HG02759 (cell line): ENCODE measurements at regions not wholly inside any gene's neighbourhood (a gene's known extent, or its start where the extent isn't known, plus 50 kb on each side); places are given as distances from the start of the nearest gene placed in this dataset.
"Not testable (repeated sequence)": the region's sequence is repeated elsewhere in the genome, so short reads cannot be mapped to it uniquely, and the experiment has no call there.

Source experiments
- ATAC-seq: cut with Tn5 transposase; IDR thresholded peaks from one replicate; pipeline ENCODE4 v1.9.1; 2021; ENCODE audit warnings: mild to moderate bottlenecking, moderate library complexity; ENCODE audit not compliant: unreplicated experiment

DNA sequence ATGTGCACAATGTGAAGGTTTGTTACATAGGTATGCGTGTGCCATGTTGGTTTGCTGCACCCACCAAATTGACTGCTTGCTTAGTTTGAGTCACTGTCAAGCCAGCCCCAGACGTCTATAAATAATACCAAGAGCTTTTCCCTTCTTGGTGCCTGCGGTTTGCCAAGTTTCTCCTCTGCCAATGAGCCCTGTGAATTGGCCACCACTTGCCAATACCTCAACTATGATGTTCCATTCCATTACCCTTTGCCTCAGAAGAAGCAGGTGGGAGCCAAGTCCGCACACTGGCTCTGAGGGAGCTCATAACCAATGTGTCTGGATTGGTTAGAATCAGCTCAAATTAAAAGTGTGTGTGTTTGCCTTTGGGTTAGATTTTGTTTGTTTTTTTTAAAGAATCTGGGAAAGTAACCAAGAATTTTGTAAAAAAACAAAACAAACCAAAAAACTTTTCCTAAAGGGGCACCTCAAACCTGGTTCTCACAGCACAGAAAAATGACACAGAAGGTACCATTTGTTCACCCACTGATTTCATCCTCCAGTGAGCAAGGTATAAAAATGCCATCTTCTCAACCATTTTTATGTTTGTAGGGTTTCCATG, 209.3 kb upstream of the PRNP start:
- ATAC-seq = no peak

DNA sequence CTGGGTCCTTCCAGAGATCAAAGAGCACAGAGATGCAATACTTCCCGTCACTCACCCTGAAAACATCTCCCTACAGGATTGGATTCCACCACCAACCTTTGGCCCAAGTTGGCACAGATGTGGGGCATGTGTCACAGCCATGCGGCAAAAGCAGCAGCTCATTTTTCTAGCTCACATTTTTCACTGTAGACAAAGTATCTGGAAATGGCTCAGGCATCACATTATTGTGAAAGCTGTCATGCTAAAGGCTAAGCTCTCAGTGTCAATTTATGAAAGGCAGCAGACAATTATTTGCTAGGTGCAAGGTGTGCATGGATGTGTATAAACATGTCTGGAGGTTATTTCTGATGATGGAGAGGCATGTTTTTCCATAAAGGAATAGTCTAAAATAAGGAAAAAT, 213.3 kb upstream of the PRNP start:
- no peak for ATAC-seq

DNA sequence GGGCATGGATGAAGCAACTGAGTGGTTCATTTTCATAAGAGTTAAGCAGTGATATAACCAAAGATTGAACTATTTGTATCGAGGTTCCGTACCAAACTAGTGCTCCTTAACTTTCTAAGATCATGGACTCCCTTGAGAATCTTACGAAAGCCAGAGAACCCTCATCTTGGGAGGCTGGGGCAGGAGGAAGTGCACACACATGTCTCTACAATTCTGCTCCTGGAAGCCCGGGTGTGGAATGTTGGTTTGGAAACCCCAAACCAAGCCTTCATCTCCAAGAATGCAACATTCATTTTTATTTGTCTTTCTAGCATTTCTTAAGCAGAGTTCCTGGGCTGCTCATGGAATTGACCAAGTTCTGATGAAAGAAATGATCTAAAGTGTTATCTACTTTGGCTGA, 215.0 kb upstream of the PRNP start:
- ATAC-seq = no peak

DNA sequence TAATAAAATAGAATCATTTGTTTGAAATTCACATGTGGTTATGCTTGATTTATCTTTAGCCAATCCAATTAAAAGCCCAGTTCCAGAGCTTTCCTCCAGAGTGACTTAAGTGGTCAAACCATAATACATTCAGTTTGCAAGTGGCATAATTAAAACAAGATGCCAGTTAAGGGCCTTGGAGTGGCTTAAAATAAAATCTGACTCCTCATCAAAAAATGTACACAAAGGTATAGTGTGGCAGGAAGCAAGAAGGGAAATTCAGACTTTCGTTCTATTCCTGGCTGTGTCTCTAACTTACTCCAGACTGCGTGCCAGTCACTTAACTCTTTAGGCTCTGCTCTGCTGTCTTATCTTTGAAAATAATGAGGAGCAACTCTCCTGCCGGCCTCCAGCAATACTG, 215.9 kb upstream of the PRNP start:
- no peak for ATAC-seq

DNA sequence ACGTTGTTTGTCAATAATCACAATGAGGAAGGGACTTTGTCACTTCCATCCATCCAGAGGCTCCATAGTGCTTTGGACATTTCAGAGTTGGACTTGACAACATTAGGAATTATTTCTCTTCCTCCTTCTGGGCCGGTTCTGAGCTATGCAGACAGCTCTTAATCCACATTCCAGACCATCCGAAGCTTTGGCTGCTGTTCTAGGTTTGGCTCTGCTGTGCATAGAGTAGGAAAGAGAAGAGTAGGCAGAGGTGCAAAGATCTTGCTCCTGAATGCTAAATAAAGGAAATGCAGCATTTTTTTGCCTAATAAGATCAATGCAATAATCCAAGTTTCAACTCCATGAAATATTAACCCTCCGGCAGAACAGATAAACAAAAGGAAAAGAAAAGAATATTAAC, 216.3 kb upstream of the PRNP start:
- ATAC-seq = no peak

DNA sequence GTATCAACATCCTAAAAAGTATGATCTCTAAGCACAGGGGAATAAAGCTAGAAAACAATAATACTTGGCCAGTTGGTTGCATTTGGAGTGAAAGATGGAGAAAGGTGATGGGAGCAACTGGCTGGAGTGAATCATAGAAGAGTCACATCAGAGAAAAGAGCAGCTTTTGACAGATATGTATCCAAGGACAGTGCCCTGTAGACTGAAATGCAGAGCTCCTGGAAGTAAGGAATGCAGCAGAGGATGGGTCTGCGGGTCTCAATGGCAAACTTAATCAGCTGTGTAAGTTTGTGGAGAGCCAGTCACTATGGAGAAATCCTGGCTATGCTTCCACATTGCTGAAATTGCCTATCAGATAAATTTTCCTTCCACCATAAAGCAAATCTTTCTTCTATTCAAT, 218.1 kb upstream of the PRNP start:
- ATAC-seq = no peak

DNA sequence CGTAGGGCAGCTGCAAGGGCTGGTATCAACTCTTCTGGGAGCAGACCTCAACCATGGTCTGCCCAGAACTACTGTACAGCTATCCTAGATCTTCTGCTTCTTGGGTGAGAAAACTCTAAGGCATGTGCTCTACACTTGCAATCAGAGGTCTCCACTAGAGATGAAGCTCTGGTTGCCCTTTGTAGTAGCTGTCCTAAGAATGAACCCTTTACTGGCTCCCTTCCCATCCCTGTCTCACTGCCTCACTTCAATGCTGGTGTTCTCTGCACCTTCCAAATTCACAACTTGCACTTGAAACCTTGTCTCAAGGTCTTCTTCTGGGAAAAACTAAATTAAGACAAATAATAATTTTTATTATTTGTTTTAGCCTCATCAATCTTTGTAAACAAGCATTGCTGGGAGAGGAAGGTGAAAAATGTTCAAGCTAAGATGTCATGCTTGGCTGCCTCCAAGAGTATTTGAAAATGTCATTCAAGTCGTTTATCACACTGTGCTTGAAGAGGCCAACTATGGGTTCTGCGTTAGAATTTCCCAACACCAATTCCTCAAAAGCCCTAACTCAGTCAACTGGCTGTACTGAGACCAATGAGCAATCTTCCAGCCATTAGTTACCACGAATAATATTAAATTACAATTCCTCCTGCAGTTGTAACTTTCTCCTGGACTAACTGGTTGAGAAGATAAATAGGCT, 216.9 kb upstream of the ADRA1D start:
- no peak for ATAC-seq

DNA sequence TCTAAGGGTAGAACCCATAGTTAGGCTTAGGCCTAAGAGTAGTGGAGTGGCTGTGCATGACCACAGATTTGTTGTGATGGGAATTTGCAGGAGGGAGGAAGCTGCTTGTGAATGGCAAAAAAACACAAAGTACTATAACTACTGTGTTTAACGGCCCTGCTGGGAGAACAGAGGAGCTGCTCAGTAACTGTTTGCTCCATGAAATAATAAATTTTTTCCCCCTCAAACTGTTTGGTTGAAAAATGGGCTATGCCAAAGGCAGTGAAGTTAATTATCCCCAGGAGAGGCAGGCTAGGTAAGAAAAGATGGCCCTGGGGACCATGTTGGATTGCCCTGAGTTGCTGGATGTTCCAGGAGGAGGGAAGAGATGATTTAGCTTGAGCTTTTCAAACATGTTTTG, 216.1 kb upstream of the ADRA1D start:
- ATAC-seq = no peak

DNA sequence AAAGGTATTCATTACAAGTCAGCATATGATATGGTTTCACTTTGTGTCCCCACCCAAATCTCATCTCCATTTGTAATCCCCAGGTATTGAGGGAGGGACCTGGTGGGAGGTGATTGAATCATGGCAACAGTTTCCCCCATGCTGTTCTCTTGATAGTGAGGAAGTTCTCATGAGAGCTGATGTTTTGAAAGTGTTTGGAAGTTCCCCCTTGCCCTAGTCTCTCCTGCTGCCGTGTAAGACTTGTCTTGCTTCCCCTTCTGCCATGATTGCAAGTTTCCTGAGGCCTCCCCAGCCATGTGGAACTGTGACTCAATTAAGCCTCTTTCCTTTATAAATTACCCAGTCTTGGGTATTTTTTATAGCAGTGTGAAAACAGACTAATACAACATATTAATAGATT, 213.7 kb upstream of the ADRA1D start:
- not testable (repeated sequence) for ATAC-seq

DNA sequence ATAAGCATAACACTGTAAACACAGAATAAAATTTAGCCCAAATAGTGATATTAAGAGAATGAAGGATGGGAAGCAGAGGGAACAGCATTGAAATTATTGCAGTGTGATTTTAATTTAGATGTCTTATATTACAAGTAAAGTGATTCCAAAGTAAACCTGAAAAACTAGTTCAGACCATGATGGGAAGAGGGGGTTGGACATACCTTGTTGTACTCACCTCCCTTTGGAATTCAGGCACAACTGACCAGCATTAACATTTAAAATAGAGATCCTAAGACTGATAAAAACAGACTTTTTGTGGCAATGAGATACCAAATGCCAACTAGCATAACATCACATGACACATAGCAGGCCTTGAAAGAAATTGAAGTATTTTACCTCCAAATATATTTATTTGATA, 210.0 kb upstream of the ADRA1D start:
- no peak for ATAC-seq

DNA sequence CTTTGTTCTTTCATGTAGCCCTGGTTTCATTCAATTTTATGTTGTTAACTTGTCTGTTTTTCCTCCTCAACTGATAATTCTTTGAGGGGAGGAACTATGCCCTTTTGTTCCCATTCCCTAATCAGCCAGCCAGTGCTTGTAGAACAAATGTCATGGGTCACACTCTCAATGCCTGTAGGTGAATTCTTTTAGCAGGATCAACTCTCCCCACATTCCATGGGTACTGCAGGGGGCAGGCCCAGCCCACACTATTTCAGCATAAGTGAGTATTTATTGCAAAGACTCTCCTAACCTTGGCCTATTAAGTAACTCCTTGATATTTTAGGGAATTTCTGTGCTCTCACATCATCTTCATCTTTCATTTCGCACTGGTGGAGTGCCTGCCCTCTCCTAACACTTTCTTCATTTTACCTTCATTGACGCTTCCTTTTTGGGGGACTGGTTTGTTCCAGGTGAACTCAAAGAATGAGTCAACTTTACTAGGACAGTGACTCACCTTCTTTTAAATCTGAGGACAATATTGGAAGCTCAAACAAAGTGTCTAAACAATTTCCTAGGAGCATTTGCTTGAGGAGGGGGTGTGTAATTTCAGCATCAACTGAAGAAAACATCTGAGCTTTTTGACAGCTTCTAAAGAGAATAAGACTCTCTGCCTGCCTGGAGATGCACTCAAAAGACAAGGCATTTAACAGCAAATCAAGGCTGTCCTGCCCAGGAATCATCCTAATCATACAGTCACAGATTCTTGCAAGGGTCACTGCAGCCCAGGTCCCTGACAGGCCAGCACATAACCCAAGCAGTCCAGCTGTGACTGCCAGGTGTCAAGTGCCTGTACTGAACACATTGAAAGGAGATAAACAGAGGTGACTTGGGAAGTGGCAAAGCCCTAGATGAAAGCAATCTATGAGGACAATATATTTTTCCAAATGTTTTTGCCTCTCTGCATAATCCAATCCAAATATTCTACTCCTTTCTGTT, 208.8 kb upstream of the ADRA1D start:
- ATAC-seq = no peak

DNA sequence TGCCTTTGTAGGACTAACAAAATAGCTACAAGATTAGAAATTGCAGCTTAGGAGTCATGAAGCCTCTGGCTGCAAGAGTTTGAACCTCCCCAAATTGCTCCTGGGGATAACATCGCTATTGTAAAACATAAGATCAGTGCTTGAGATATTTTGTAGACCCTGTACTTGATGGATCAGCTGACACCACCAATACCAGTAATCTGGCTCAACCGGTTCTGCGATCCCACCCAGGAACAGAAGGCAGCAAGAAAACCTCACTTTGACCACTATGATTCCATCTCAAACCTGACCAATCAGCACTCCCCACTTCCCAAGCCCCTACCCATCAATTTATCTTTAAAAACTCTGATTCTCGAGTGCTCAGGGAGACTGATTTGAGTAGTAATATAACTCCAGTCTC, 206.9 kb upstream of the ADRA1D start:
- no peak for ATAC-seq

DNA sequence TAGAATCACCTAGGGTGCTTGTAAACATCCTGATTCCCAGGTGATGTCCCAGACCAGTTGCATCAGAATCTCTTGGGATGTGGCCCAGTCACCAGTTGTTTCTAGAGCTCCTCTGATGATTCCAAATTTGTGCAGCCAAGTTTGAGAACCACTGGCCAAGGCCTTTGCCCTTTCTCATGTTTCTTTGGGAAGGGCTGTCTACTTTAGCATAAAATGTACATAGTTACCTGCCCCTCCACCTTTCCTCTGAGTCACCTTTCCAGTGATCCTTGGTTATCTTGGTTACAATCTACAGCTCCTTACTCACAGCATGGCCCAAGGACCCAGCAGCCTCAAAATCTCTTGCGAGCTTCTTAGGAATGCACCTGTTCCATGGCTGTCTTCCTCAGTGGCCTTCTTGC, 206.2 kb upstream of the ADRA1D start:
- no peak for ATAC-seq

DNA sequence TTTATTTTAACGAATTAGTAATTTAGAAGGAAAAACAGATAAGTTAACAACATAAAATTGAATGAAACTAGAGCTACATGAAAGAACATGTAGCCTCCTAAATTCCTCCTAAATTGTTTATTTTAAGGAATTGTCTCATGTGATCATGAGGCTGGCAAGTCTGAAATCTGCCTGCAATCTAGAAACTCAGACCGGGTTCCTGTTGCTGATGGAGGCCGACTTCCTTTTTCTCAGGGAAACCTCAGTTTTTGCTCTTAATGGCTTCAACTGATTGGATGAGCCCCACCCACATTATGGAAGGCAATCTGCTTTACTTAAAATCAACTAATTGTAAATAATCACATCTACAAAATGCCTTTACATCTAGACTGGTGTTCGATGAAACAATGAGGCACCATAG, 205.0 kb upstream of the ADRA1D start:
- no peak for ATAC-seq

DNA sequence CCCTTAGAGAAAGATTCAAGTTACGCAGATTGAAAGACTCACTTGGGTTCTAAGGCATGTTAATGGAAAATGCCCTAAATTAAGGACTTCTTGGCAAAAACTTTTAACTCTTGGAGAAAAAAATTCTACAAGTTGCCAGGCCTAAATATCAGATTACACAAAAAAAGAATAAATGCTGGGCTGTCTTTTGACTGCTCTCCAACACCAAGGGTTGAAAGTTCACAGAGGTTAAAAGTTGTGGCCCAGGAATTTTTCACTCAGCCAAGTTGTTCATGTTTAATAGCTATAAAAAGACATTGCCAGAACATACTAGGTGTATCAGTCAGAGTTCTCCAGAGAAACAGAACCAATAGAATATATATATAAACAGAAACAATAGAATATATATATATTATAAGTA, 204.3 kb upstream of the ADRA1D start:
- no peak for ATAC-seq

DNA sequence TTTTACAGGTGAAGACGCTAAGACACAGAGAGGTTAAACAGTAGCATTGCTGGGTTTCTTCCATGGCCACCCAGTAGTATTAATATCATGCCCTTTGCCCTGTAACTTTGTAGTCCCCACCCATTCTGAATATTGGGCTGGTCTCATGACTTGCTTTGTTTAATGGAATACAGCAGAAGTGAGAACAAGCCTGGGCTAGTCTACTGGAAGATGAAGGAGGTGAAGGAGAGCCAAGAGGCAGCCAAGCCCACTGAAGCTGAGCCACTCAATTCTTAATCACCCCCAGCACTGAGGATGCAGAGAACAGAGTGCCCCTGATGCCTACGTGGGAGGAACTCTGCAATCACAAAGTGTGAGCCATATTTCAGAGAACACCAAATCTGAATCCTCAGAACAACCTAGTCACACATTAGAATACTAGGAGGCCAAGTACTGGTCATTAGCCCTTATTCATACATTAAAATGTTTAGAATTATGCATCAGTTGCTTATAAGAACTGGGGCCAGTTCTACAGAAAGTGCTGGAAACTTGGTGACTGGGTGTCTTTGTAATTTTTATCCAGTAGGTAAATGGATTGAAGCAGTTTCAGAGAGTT, 202.5 kb upstream of the ADRA1D start:
- ATAC-seq = no peak

DNA sequence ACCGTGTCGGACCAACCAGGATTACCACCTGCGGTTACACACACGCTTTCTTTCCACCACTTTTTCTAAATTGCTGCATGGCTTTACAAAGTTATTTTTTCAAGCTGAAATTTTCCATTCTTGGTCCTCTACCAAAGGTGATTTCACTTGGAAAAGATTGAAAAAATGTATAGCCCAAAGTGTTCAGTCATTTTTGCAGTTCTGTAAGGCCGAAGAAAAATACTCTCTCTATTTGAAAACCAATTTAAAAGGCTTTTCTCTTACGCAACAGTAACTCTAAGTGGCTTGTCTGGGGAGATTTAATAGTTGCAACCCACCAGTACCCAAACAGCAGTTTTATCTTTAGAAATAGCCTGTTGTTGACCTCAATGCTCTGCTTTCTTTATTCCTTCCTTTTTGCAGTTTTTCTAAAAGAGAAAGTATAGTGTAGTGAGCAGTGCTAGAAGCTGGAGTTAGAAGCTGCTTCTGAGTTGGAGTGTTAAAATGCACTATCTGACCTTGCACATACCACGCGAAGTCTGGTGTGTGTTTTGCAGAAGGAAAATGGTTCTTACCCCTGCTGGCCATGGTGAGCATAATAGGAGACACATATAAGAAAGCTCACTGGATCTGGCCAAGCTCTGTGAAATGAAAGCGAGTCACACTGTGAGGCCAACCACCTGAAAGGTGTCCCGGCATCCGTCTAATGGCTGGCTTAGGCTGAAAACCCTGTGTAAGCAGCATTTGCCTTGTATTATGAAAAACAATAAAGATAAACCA, 201.0 kb upstream of the ADRA1D start:
- ATAC-seq = no peak

DNA sequence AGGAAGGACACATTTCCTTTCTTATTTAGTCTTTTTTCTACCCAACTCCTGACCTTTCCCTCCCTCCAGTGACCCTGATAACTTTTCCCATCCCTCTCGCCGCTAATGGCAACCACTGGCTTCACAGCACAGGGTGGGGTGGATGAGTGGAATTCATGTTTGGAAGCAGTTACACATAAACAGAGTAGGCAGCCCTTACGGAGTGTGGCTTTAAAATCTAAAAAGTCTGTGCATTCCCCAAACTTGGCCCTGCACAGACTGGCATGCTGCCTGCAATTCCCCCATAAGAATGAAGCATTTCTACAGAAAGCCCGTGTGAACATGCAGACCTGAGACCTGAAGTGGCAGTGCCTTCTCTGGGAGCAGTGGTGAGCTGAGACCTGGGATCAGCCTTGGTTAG, 196.7 kb upstream of the ADRA1D start:
- no peak for ATAC-seq

DNA sequence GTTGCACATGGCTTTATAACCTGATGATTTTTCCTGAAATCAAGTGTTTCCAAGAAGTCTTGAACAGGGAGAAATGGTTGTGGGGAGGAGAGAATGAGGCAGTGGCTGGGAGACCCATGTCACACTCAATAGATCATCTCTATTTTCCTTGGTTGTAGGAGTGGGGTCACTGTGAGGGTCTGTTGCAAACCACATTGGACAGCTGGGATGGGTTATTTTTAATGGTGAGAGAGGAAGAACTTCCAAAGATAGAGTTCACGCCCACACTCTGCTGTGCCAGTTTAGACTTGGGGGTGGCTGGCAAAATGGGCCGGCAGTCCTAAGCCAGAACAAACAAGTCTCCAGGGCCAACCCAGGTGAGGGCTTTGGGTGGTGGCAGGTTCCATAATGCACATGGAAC, 196.2 kb upstream of the ADRA1D start:
- ATAC-seq = no peak

DNA sequence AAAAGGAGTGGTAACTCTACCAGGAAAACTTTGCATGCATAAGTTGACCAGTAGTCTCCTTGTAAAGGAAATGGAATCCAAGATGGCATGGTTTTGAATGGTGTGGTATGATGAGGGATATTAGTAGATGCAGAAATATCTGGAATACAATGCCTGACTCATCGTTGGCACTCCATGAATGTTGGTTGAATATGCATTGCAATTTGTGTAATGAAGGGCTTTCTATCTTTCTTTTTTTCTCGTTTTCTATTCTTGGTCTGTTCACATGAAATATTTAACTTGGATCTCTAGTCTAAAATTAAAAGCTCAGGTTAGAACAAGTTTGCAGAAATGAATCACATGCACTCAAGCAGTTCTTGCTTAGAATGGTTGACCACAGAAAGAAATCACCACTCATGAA, 195.3 kb upstream of the ADRA1D start:
- ATAC-seq = no peak

DNA sequence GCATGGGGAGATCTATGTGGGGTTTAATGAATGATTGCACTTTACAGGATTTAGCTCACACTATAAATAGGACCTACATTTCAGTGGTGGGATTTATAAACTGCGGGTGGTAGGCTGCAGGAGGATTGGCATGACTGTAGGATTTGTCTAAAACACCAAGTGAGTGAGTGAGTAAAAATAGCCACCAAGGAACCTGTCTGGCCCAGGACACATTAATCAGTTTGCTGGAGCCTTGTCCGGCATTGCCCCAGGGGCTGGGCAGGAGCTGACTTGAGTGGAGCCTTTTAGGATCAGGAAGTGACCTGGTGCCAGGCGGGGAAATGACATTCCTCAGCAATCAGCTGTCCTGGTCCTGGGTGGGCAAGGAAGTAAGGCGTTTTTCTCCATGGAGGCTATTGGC, 193.9 kb upstream of the ADRA1D start:
- ATAC-seq = no peak
